Cardiac muscle cell (in vitro differentiated cells and primary cell): ENCODE measurements at regions not wholly inside any gene's neighbourhood (a gene's known extent, or its start where the extent isn't known, plus 50 kb on each side); places are given as distances from the start of the nearest gene placed in this dataset.

Experiments
- DNase-seq, 2 donors: peaks; one replicate each; pipeline versions ENCODE4 v3.0.0 to v3.0.0-alpha.2; 2010 to 2017; ENCODE audit warnings: low read depth in 1 of 2, low spot score in 1 of 2
- H3K27ac ChIP-seq: fragments of 200-600 bp; sonication (generic); 2 replicates; pipeline ENCODE4 v1.5.1; 2016
- H3K27me3 ChIP-seq: fragments of 200-600 bp; sonication (generic); 2 replicates; pipeline ENCODE4 v1.6.0; 2016; ENCODE audit warnings: control low read depth
- H3K36me3 ChIP-seq: fragments of 200-600 bp; sonication (generic); 2 replicates; pipeline ENCODE4 v1.5.1; 2016; ENCODE audit warnings: control low read depth
- H3K4me1 ChIP-seq: fragments of 200-600 bp; sonication (generic); 2 replicates; pipeline ENCODE4 v1.8.1; 2017; ENCODE audit warnings: low read depth, mild to moderate bottlenecking, mixed run types
- H3K4me3 ChIP-seq: fragments of 200-600 bp; sonication (generic); 2 replicates; pipeline ENCODE4 v1.5.1; 2016; ENCODE audit warnings: mild to moderate bottlenecking
- H3K9me3 ChIP-seq: fragments of 200-600 bp; sonication (generic); 2 replicates; pipeline ENCODE4 v1.5.1; 2017; ENCODE audit warnings: low read depth, mild to moderate bottlenecking, control low read depth
- CTCF ChIP-seq: IDR thresholded peaks from 2 replicates; pipeline ENCODE4 v1.5.1; 2012; ENCODE audit warnings: low read depth, mild to moderate bottlenecking, low read length

- no peak for DNase-seq
- Histone ChIP-seq H3K9me3 (no peaks in the 10 kb centered on the region), H3K4me3 (no peak overlapping the region), H3K36me3 (no peaks in the 10 kb centered on the region), H3K27me3 (no peaks in the 10 kb centered on the region), H3K4me1 (no peaks in the 10 kb centered on the region), H3K27ac (no peak overlapping the region)
- no peak for TF ChIP-seq CTCF
These were observed 125.9 kb downstream of the SST start for GRCh38 chr3:187544326-187544725.

- Histone ChIP-seq H3K4me3 (no peak overlapping the region), H3K36me3 (no peaks in the 10 kb centered on the region), H3K27ac (no peak overlapping the region), H3K4me1 (no peaks in the 10 kb centered on the region), H3K9me3 (no peaks in the 10 kb centered on the region), H3K27me3 (no peaks in the 10 kb centered on the region)
- no peak for TF ChIP-seq CTCF
- DNase-seq, result no peak
These were observed 129.3 kb downstream of the SST start for GRCh38 chr3:187540847-187541246.

- TF ChIP-seq CTCF, result no peak
- no peaks in the 10 kb centered on the region for H3K9me3 ChIP-seq
- H3K4me3 ChIP-seq, result no peak overlapping the region
- H3K27ac ChIP-seq, result no peak overlapping the region
- H3K27me3 ChIP-seq, result no peaks in the 10 kb centered on the region
- H3K4me1 ChIP-seq, result no peaks in the 10 kb centered on the region
- DNase-seq, result no peak
- H3K36me3 ChIP-seq, result no peaks in the 10 kb centered on the region
These were observed 134.0 kb downstream of the SST start for GRCh38 chr3:187536185-187536584.

- H3K36me3 ChIP-seq, result no peaks in the 10 kb centered on the region
- H3K4me1 ChIP-seq, result no peaks in the 10 kb centered on the region
- no peak for TF ChIP-seq CTCF
- H3K27ac ChIP-seq, result no peak overlapping the region
- no peak for DNase-seq
- no peaks in the 10 kb centered on the region for H3K9me3 ChIP-seq
- H3K27me3 ChIP-seq, result no peaks in the 10 kb centered on the region
- H3K4me3 ChIP-seq, result no peak overlapping the region
These were observed 136.4 kb downstream of the SST start for GRCh38 chr3:187533797-187534196.

DNA sequence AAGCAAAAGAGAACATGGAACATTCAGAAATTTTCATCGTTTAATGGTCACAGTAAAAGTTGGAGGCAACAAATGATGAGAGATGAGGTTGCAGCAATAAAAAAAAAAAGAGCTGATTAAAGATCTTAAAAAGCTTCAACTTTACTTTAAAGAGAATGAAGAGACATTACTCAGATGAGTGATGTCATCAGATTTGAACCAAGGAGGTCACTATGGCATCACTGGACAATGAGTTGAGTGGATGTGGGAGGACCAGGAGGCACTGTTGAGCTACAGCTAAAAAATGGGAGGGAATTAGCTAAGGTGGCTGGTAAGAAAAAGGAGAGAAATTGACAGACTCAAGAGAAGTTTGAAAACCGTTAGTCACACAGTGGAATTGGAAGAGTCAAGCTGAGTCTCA lies 138.4 kb downstream of the SST start:
- no peaks in the 10 kb centered on the region for H3K36me3 ChIP-seq
- H3K27ac ChIP-seq, result no peak overlapping the region
- H3K4me1 ChIP-seq, result no peaks in the 10 kb centered on the region
- TF ChIP-seq CTCF, result no peak
- DNase-seq, result no peak
- H3K4me3 ChIP-seq, result no peak overlapping the region
- H3K9me3 ChIP-seq, result no peaks in the 10 kb centered on the region
- no peaks in the 10 kb centered on the region for H3K27me3 ChIP-seq

DNA sequence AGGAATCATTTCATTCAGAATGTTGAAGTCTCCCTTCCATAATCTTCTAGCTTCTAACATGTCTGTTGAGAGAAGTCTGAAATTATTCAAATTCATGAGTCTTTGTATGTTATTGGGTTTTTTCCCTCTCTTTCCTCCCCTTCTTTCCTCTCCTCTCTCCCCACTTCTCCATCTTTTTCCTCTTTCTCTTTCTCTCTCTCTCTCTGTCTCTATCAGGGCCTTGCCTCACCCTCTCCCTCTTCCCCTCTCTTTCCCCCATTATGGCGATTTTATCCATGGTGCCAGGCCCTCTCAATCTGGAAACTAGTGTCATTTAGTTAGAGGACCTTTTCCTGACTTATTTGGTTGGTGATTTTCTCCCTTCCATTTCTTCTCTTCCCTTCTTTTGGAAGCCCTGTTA lies 147.3 kb downstream of the SST start:
- no peak for TF ChIP-seq CTCF
- DNase-seq, result no peak
- no peaks in the 10 kb centered on the region for H3K36me3 ChIP-seq
- H3K9me3 ChIP-seq, result no peaks in the 10 kb centered on the region
- H3K27me3 ChIP-seq, result no peaks in the 10 kb centered on the region
- H3K4me1 ChIP-seq, result no peaks in the 10 kb centered on the region
- no peak overlapping the region for H3K27ac ChIP-seq
- no peak overlapping the region for H3K4me3 ChIP-seq
